ENCODE measurements at regions not wholly inside any gene's neighbourhood (a gene's known extent, or its start where the extent isn't known, plus 50 kb on each side); places are given as distances from the start of the nearest gene placed in this dataset.

- no peak overlapping the region for H3K4me3 ChIP-seq
- intact Hi-C loops (cut with DNase I; ENCODE audit: low total_unique reads) = no loop called here
- no peaks in the 10 kb centered on the region for H3K36me3 ChIP-seq
- H3K4me1 ChIP-seq = no peaks in the 10 kb centered on the region
- no peaks in the 10 kb centered on the region for H3K9me3 ChIP-seq
- DNase-seq (ENCODE audit: low spot score in 2 of 2) = no peak
- no peak overlapping the region for H3K27ac ChIP-seq
- no peaks in the 10 kb centered on the region for H3K27me3 ChIP-seq
- TF ChIP-seq POLR2A (IDR thresholded peaks at IDR 0.05) = no peak
- TF ChIP-seq CTCF (IDR thresholded peaks at IDR 0.05) = no peak
- TF ChIP-seq POLR2AphosphoS5 (IDR thresholded peaks at IDR 0.05) = no peak
Observed at GRCh38 chr14:22423958-22424357, 165.1 kb downstream of the DAD1 start.

- TF ChIP-seq POLR2A (IDR thresholded peaks at IDR 0.05) (no peak), POLR2AphosphoS5 (IDR thresholded peaks at IDR 0.05) (no peak), CTCF (IDR thresholded peaks at IDR 0.05) (no peak)
- Histone ChIP-seq H3K36me3 (no peaks in the 10 kb centered on the region), H3K4me3 (no peak overlapping the region), H3K9me3 (no peaks in the 10 kb centered on the region), H3K27me3 (no peaks in the 10 kb centered on the region), H3K27ac (no peak overlapping the region), H3K4me1 (no peaks in the 10 kb centered on the region)
- intact Hi-C loops (cut with DNase I; ENCODE audit: low total_unique reads) = no loop called here
- DNase-seq (ENCODE audit: low spot score in 2 of 2) = no peak
Observed at GRCh38 chr14:22422238-22422637, 166.8 kb downstream of the DAD1 start.

GRCh38 chr14:22420598-22421186 is 168.3 kb downstream of the DAD1 start:
- Histone ChIP-seq H3K4me1 (no peaks in the 10 kb centered on the region), H3K36me3 (no peaks in the 10 kb centered on the region), H3K9me3 (no peaks in the 10 kb centered on the region), H3K4me3 (no peak overlapping the region), H3K27me3 (no peaks in the 10 kb centered on the region), H3K27ac (peak overlapping the region; percentile 29 to 39)
- intact Hi-C loops (cut with DNase I; ENCODE audit: low total_unique reads) = no loop called here
- TF ChIP-seq CTCF (IDR thresholded peaks at IDR 0.05) = no peak
- TF ChIP-seq POLR2A (IDR thresholded peaks at IDR 0.05) = no peak
- no peak for TF ChIP-seq POLR2AphosphoS5 (IDR thresholded peaks at IDR 0.05)
- DNase-seq (ENCODE audit: low spot score in 2 of 2) = no peak

GRCh38 chr14:22419620-22420019 is 169.4 kb downstream of the DAD1 start:
- DNase-seq (ENCODE audit: low spot score in 2 of 2) = no peak
- no peaks in the 10 kb centered on the region for H3K36me3 ChIP-seq
- no peaks in the 10 kb centered on the region for H3K4me1 ChIP-seq
- TF ChIP-seq POLR2AphosphoS5 (IDR thresholded peaks at IDR 0.05) (no peak), CTCF (IDR thresholded peaks at IDR 0.05) (no peak), POLR2A (IDR thresholded peaks at IDR 0.05) (no peak)
- H3K27me3 ChIP-seq = no peaks in the 10 kb centered on the region
- intact Hi-C loops (cut with DNase I; ENCODE audit: low total_unique reads) = no loop called here
- no peak overlapping the region for H3K4me3 ChIP-seq
- no peak overlapping the region for H3K27ac ChIP-seq
- no peaks in the 10 kb centered on the region for H3K9me3 ChIP-seq

GRCh38 chr14:22418631-22419030 is 170.4 kb downstream of the DAD1 start:
- Histone ChIP-seq H3K27ac (no peak overlapping the region), H3K4me1 (no peaks in the 10 kb centered on the region), H3K27me3 (no peaks in the 10 kb centered on the region), H3K4me3 (no peak overlapping the region), H3K36me3 (no peaks in the 10 kb centered on the region), H3K9me3 (no peaks in the 10 kb centered on the region)
- intact Hi-C loops (cut with DNase I; ENCODE audit: low total_unique reads) = no loop called here
- no peak for DNase-seq (ENCODE audit: low spot score in 2 of 2)
- no peak for TF ChIP-seq POLR2A (IDR thresholded peaks at IDR 0.05)
- TF ChIP-seq CTCF (IDR thresholded peaks at IDR 0.05) = no peak
- no peak for TF ChIP-seq POLR2AphosphoS5 (IDR thresholded peaks at IDR 0.05)
